ENCODE measurements at regions not wholly inside any gene's neighbourhood (a gene's known extent, or its start where the extent isn't known, plus 50 kb on each side); places are given as distances from the start of the nearest gene placed in this dataset.

- TF ChIP-seq CTCF (IDR thresholded peaks at IDR 0.05): no peak
- no peak for TF ChIP-seq POLR2AphosphoS5 (IDR thresholded peaks at IDR 0.05)
- no peak for TF ChIP-seq POLR2A (IDR thresholded peaks at IDR 0.05)
- H3K27ac ChIP-seq: no peak overlapping the region
- no peak overlapping the region for H3K4me3 ChIP-seq
- no peak for DNase-seq (ENCODE audit: low spot score in 2 of 2)
- intact Hi-C loops (cut with DNase I; ENCODE audit: low total_unique reads): no loop called here
- no peaks in the 10 kb centered on the region for H3K36me3 ChIP-seq
- H3K27me3 ChIP-seq: no peaks in the 10 kb centered on the region
- H3K4me1 ChIP-seq: no peaks in the 10 kb centered on the region
- no peaks in the 10 kb centered on the region for H3K9me3 ChIP-seq
These were observed 209.2 kb upstream of the NR2F2 start for GRCh38 chr15:96121086-96121920.

GRCh38 chr15:96122077-96123027 is 208.1 kb upstream of the NR2F2 start:
- Histone ChIP-seq H3K27me3 (no peaks in the 10 kb centered on the region), H3K36me3 (no peaks in the 10 kb centered on the region), H3K9me3 (no peaks in the 10 kb centered on the region), H3K4me1 (no peaks in the 10 kb centered on the region), H3K4me3 (no peak overlapping the region), H3K27ac (no peak overlapping the region)
- DNase-seq (ENCODE audit: low spot score in 2 of 2): no peak
- TF ChIP-seq POLR2A (IDR thresholded peaks at IDR 0.05) (no peak), POLR2AphosphoS5 (IDR thresholded peaks at IDR 0.05) (no peak)
- intact Hi-C loops (cut with DNase I; ENCODE audit: low total_unique reads): no loop called here

DNA sequence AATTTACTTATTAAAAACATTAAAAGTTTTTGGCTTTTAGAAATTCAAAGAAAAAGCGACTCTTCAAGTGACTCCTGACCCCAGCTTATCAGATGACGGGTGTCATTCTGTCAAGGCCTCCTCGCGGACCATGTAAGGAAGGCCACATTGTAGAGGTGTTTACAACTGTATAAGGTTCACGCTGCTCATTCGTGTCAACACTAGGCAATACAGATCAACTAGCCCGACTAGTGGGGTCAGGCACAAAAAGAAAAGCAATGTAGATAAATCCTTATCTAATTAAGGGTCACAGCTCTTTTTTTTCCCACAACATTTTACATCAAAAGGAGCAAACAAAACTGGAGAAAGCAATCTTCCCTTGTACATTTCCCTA is 207.5 kb upstream of the NR2F2 start:
- intact Hi-C loops (cut with DNase I; ENCODE audit: low total_unique reads): no loop called here
- no peak for TF ChIP-seq POLR2AphosphoS5 (IDR thresholded peaks at IDR 0.05)
- TF ChIP-seq CTCF (IDR thresholded peaks at IDR 0.05): no peak
- no peak for DNase-seq (ENCODE audit: low spot score in 2 of 2)
- Histone ChIP-seq H3K27ac (no peak overlapping the region), H3K9me3 (no peaks in the 10 kb centered on the region), H3K36me3 (no peaks in the 10 kb centered on the region), H3K4me1 (no peaks in the 10 kb centered on the region), H3K27me3 (no peaks in the 10 kb centered on the region), H3K4me3 (no peak overlapping the region)

- Histone ChIP-seq H3K4me3 (no peak overlapping the region), H3K36me3 (no peaks in the 10 kb centered on the region), H3K9me3 (no peaks in the 10 kb centered on the region), H3K27ac (no peak overlapping the region), H3K27me3 (no peaks in the 10 kb centered on the region), H3K4me1 (no peaks in the 10 kb centered on the region)
- no peak for DNase-seq (ENCODE audit: low spot score in 2 of 2)
- intact Hi-C loops (cut with DNase I; ENCODE audit: low total_unique reads): no loop called here
- no peak for TF ChIP-seq POLR2A (IDR thresholded peaks at IDR 0.05)
- TF ChIP-seq POLR2AphosphoS5 (IDR thresholded peaks at IDR 0.05): no peak
- TF ChIP-seq CTCF (IDR thresholded peaks at IDR 0.05): no peak
These were observed 206.8 kb upstream of the NR2F2 start for GRCh38 chr15:96123630-96124187.

DNA sequence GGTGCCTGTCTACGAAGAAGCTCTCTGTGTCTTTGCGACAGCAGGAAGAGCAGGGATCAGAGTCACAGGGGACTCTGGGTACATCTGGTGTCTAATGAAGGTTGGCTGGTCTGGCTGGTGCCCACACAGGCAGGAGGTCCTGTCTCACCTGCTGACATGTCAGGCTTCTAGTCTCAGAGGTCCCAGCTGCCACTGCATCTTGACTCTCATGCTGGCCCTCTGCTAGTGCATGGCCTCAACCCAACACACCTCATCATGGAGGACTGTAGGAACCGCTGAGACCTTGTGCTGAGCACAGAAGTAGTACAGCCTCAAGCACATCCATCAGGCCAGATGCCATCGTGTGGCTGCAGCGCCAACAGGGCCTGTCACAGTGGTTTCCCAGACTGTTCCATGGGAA is 206.1 kb upstream of the NR2F2 start:
- H3K4me3 ChIP-seq: no peak overlapping the region
- no peaks in the 10 kb centered on the region for H3K9me3 ChIP-seq
- no peaks in the 10 kb centered on the region for H3K36me3 ChIP-seq
- H3K27me3 ChIP-seq: no peaks in the 10 kb centered on the region
- H3K27ac ChIP-seq: no peak overlapping the region
- no peaks in the 10 kb centered on the region for H3K4me1 ChIP-seq
- TF ChIP-seq POLR2A (IDR thresholded peaks at IDR 0.05): no peak
- no peak for TF ChIP-seq POLR2AphosphoS5 (IDR thresholded peaks at IDR 0.05)
- TF ChIP-seq CTCF (IDR thresholded peaks at IDR 0.05): no peak
- DNase-seq (ENCODE audit: low spot score in 2 of 2): no peak
- intact Hi-C loops (cut with DNase I; ENCODE audit: low total_unique reads): no loop called here
